Panc1 (cell line): ENCODE measurements at regions not wholly inside any gene's neighbourhood (a gene's known extent, or its start where the extent isn't known, plus 50 kb on each side); places are given as distances from the start of the nearest gene placed in this dataset.
"Not testable (repeated sequence)": the region's sequence is repeated elsewhere in the genome, so short reads cannot be mapped to it uniquely, and the experiment has no call there.

ENCODE experiments used
- POLR2AphosphoS5 ChIP-seq: IDR thresholded peaks from 2 replicates; pipeline ENCODE4 v1.6.1; 2012; ENCODE audit warnings: mild to moderate bottlenecking, low read depth, low read length, moderate library complexity
- REST ChIP-seq, 2 experiments: IDR thresholded peaks; 2 replicates each; pipeline ENCODE4 v1.6.1; 2011 to 2012; ENCODE audit warnings: low read depth in 2 of 2, control low read depth in 1 of 2, low read length in 1 of 2, mild to moderate bottlenecking in 1 of 2, moderate library complexity in 1 of 2; ENCODE audit not compliant: insufficient read depth in 1 of 2
- SIN3A ChIP-seq: IDR thresholded peaks from 2 replicates; pipeline ENCODE4 v1.6.1; 2012; ENCODE audit warnings: low read depth, mild to moderate bottlenecking, low read length, moderate library complexity, borderline replicate concordance; ENCODE audit not compliant: insufficient read depth
- TF ChIP-seq, protein P1 (sequence below): fragments of 450-650 bp; IDR thresholded peaks from 2 replicates; pipeline ENCODE4 v1.5.1; 2017; ENCODE audit warnings: mild to moderate bottlenecking

DNA sequence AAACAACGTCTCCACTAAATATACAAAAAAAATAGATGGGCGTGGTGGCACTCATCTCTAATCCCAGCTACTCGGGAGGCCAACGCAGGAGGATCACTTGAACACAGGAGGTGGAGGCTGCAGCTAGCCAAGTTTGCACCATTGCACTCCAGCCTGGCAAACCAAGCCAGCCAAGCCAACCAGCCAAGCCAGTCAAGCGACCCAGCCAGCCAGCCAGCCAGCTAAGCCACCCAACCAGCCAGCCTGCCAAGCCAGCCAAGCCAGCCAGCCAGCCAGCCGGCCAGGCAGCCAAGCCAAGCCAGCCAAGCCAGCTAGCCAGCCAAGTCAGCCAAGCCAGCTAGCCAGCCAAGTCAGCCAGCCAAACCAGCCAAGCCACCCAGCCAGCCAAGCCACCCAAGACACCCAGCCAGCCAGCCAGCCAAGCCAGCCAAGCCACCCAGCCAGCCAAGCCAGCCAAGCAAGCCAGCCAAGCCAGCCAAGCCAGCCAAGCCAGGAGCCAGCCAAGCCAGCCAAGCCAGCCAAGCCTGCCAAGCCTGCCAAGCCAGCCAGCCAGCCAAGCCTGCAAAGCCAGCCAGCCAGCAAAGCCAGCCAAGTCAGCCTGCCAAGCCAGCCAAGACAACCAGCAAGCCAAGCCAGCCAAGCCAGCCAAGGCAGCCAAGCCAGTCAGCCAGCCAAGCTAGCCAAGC, 342.2 kb upstream of the PLGLB2 start:
- TF ChIP-seq, protein P1, sequence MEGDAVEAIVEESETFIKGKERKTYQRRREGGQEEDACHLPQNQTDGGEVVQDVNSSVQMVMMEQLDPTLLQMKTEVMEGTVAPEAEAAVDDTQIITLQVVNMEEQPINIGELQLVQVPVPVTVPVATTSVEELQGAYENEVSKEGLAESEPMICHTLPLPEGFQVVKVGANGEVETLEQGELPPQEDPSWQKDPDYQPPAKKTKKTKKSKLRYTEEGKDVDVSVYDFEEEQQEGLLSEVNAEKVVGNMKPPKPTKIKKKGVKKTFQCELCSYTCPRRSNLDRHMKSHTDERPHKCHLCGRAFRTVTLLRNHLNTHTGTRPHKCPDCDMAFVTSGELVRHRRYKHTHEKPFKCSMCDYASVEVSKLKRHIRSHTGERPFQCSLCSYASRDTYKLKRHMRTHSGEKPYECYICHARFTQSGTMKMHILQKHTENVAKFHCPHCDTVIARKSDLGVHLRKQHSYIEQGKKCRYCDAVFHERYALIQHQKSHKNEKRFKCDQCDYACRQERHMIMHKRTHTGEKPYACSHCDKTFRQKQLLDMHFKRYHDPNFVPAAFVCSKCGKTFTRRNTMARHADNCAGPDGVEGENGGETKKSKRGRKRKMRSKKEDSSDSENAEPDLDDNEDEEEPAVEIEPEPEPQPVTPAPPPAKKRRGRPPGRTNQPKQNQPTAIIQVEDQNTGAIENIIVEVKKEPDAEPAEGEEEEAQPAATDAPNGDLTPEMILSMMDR: not testable (repeated sequence)
- TF ChIP-seq POLR2AphosphoS5; SIN3A; REST (IDR thresholded peaks at IDR 0.05; ENCODE audit: insufficient read depth in 1 of 2, low read depth in 2 of 2, low read length in 1 of 2): not testable (repeated sequence)
